ENCODE measurements at regions not wholly inside any gene's neighbourhood (a gene's known extent, or its start where the extent isn't known, plus 50 kb on each side); places are given as distances from the start of the nearest gene placed in this dataset.
"Not testable (repeated sequence)": the region's sequence is repeated elsewhere in the genome, so short reads cannot be mapped to it uniquely, and the experiment has no call there.

GRCh38 chr1:206333316-206333715 lies 130.0 kb downstream of the SRGAP2 start:
- H3K27me3 ChIP-seq (ENCODE audit: control insufficient read depth, insufficient read depth, low read length); H3K36me3 ChIP-seq (replicated peaks; ENCODE audit: control insufficient read depth, insufficient read depth, low read length); DNase-seq; H3K4me3 ChIP-seq (ENCODE audit: insufficient read depth, low read depth, low read length): not testable (repeated sequence)

- H3K27me3 ChIP-seq (ENCODE audit: control insufficient read depth, insufficient read depth, low read length); H3K4me3 ChIP-seq (ENCODE audit: insufficient read depth, low read depth, low read length); H3K36me3 ChIP-seq (replicated peaks; ENCODE audit: control insufficient read depth, insufficient read depth, low read length); DNase-seq: not testable (repeated sequence)
Observed at GRCh38 chr1:206333897-206334296, 130.6 kb downstream of the SRGAP2 start.

- not testable (repeated sequence) for H3K27me3 ChIP-seq (ENCODE audit: control insufficient read depth, insufficient read depth, low read length); H3K36me3 ChIP-seq (replicated peaks; ENCODE audit: control insufficient read depth, insufficient read depth, low read length); DNase-seq; H3K4me3 ChIP-seq (ENCODE audit: insufficient read depth, low read depth, low read length)
Observed at GRCh38 chr1:206334481-206334880, 131.1 kb downstream of the SRGAP2 start.

GRCh38 chr1:206335162-206335561 lies 131.8 kb downstream of the SRGAP2 start:
- DNase-seq; H3K27me3 ChIP-seq (ENCODE audit: control insufficient read depth, insufficient read depth, low read length); H3K4me3 ChIP-seq (ENCODE audit: insufficient read depth, low read depth, low read length); H3K36me3 ChIP-seq (replicated peaks; ENCODE audit: control insufficient read depth, insufficient read depth, low read length): not testable (repeated sequence)

GRCh38 chr1:206335875-206336846 lies 132.8 kb downstream of the SRGAP2 start:
- H3K36me3 ChIP-seq (replicated peaks; ENCODE audit: control insufficient read depth, insufficient read depth, low read length); H3K4me3 ChIP-seq (ENCODE audit: insufficient read depth, low read depth, low read length); DNase-seq; H3K27me3 ChIP-seq (ENCODE audit: control insufficient read depth, insufficient read depth, low read length): not testable (repeated sequence)

GRCh38 chr1:206337024-206337423 lies 133.3 kb upstream of the IKBKE start:
- DNase-seq = not testable (repeated sequence)

GRCh38 chr1:206350493-206351275 lies 119.6 kb upstream of the IKBKE start:
- not testable (repeated sequence) for H3K36me3 ChIP-seq (replicated peaks; ENCODE audit: control insufficient read depth, insufficient read depth, low read length); H3K4me3 ChIP-seq (ENCODE audit: insufficient read depth, low read depth, low read length); H3K27me3 ChIP-seq (ENCODE audit: control insufficient read depth, insufficient read depth, low read length); DNase-seq

More at GRCh38 chr1:206337024-206337423, 133.3 kb upstream of the IKBKE start:
- H3K36me3 ChIP-seq (replicated peaks; ENCODE audit: control insufficient read depth, insufficient read depth, low read length); H3K4me3 ChIP-seq (ENCODE audit: insufficient read depth, low read depth, low read length); H3K27me3 ChIP-seq (ENCODE audit: control insufficient read depth, insufficient read depth, low read length): not testable (repeated sequence)

GRCh38 chr1:206351276-206352052 lies 118.8 kb upstream of the IKBKE start:
- not testable (repeated sequence) for H3K27me3 ChIP-seq (ENCODE audit: control insufficient read depth, insufficient read depth, low read length); DNase-seq; H3K36me3 ChIP-seq (replicated peaks; ENCODE audit: control insufficient read depth, insufficient read depth, low read length); H3K4me3 ChIP-seq (ENCODE audit: insufficient read depth, low read depth, low read length)

- DNase-seq; H3K4me3 ChIP-seq (ENCODE audit: insufficient read depth, low read depth, low read length); H3K36me3 ChIP-seq (replicated peaks; ENCODE audit: control insufficient read depth, insufficient read depth, low read length); H3K27me3 ChIP-seq (ENCODE audit: control insufficient read depth, insufficient read depth, low read length): not testable (repeated sequence)
Observed at GRCh38 chr1:206356310-206356709, 114.0 kb upstream of the IKBKE start.

GRCh38 chr1:206357962-206358361 lies 112.3 kb upstream of the IKBKE start:
- H3K4me3 ChIP-seq (ENCODE audit: insufficient read depth, low read depth, low read length); H3K36me3 ChIP-seq (replicated peaks; ENCODE audit: control insufficient read depth, insufficient read depth, low read length); DNase-seq; H3K27me3 ChIP-seq (ENCODE audit: control insufficient read depth, insufficient read depth, low read length): not testable (repeated sequence)

GRCh38 chr1:206358771-206359170 lies 111.5 kb upstream of the IKBKE start:
- H3K27me3 ChIP-seq (ENCODE audit: control insufficient read depth, insufficient read depth, low read length); DNase-seq; H3K4me3 ChIP-seq (ENCODE audit: insufficient read depth, low read depth, low read length); H3K36me3 ChIP-seq (replicated peaks; ENCODE audit: control insufficient read depth, insufficient read depth, low read length): not testable (repeated sequence)

GRCh38 chr1:206359377-206359776 lies 110.9 kb upstream of the IKBKE start:
- DNase-seq; H3K27me3 ChIP-seq (ENCODE audit: control insufficient read depth, insufficient read depth, low read length); H3K4me3 ChIP-seq (ENCODE audit: insufficient read depth, low read depth, low read length); H3K36me3 ChIP-seq (replicated peaks; ENCODE audit: control insufficient read depth, insufficient read depth, low read length): not testable (repeated sequence)

- not testable (repeated sequence) for H3K4me3 ChIP-seq (ENCODE audit: insufficient read depth, low read depth, low read length); H3K27me3 ChIP-seq (ENCODE audit: control insufficient read depth, insufficient read depth, low read length); DNase-seq; H3K36me3 ChIP-seq (replicated peaks; ENCODE audit: control insufficient read depth, insufficient read depth, low read length)
Observed at GRCh38 chr1:206361978-206362543, 108.2 kb upstream of the IKBKE start.

GRCh38 chr1:206362994-206363393 lies 107.3 kb upstream of the IKBKE start:
- not testable (repeated sequence) for DNase-seq; H3K36me3 ChIP-seq (replicated peaks; ENCODE audit: control insufficient read depth, insufficient read depth, low read length); H3K27me3 ChIP-seq (ENCODE audit: control insufficient read depth, insufficient read depth, low read length); H3K4me3 ChIP-seq (ENCODE audit: insufficient read depth, low read depth, low read length)
